GM18517 (cell line): ENCODE measurements at regions not wholly inside any gene's neighbourhood (a gene's known extent, or its start where the extent isn't known, plus 50 kb on each side); places are given as distances from the start of the nearest gene placed in this dataset.

Experiments used
- ATAC-seq: cut with Tn5 transposase; IDR thresholded peaks from one replicate; pipeline ENCODE4 v1.9.1; 2021; ENCODE audit warnings: mild to moderate bottlenecking, moderate library complexity; ENCODE audit not compliant: unreplicated experiment

DNA sequence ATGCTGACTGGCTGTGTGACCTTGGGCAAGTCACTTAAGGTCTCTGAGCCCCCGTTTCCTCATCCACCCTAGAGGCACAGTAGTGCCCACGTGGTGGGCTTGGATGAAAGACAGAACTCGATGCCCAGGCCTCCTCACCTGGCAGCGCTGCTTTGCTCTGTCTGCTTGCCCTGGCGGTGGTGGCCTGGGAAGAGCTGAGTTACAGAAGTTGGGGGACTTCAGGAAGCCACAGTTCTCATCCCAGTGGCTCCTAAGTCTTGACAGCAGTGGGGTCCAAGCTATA lies 171.5 kb upstream of the IER5L start:
- ATAC-seq: no peak

DNA sequence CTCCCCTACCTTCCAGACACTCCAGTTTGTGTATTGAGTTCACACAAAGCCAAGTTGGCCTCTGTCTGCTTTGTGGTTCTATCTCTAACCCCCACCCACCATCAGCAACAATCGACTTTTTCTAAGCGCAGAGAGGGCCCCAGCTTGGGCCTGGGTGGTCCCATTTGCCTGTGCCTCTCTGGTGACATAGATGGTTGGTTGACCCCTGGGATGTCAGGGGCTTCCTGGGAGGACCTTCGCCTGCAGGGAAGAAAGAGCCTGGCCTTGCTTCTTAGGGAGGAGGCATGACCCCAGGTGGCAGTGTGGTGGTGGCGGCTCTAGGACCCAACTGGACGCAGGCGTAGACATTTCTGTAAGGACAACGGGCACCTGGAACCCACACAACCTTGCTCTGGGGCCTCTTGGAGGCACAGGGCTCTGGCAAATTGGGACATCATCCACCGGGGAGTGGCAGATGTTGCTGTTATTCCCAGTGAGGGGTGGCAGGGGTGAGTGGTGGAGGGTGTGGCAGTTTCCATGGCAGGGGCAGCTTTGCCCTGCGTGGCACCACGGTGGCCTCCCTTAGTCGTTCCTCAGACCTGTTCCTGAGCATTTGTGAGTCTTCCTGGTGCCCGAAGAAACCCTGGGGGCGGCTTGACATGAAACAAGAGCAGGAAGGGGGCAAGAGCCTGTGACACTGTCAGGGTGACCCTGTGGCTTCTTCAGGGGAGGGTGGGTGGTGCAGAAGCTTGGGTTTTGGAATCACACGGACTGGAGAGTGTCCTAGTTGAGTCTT lies 171.0 kb upstream of the IER5L start:
- ATAC-seq: no peak

DNA sequence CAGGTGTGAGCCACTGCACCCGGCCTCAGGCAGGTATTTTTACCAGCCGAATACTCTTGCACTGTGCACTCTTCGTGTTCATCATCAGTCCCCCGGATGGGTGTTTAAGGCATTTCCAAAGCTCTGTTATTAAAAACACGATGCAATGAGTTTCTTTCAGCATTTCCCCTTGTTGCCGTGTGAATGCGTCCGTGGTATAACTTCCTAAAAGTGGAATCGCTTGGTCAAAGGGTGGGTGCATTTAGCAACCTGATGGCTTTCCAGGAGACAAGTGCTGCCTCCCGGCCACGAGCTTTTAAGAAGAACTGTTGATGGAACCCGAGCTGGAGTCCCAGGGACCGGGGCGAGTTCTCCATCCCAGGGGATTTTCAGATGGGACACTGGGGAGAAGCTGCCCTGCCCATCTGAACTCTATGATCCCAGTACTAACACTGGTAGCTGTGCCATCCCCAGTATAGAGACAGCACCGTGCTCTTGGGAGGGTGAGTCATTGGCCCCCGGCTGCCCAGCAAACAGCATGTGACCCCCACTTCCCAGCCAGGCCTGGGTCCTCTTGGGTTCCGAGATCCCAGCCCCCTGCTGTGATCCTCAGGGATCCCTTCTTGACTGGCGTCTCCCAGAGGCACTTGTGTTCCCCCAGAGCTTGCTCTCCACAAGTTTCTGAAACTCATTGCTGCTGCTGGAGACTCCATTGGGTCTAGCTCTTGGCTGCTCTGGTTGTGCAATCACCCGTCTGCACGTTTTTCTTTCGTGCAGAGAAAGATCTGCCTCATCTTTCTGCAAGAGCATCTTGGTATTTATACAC lies 169.5 kb upstream of the IER5L start:
- no peak for ATAC-seq

DNA sequence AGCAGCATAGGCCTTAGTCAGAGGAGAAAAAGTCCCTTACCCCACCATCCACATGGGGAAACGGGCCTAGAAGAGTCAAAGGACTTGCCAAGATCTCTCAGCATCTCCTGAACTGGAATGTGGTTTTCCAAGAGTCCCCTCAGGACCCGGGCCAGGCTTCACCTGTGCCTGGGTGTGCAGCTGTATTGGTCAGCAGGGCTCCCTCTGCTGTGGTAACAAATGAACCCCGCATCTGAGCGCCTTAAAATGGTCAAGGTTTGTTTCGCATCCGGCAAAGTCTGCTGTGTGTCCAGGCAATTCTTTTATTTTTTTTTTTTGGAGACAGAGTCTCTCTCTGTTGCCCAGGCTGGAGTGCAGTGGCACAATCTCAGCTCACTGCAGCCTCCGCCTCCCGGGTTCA lies 168.0 kb upstream of the IER5L start:
- ATAC-seq: no peak

DNA sequence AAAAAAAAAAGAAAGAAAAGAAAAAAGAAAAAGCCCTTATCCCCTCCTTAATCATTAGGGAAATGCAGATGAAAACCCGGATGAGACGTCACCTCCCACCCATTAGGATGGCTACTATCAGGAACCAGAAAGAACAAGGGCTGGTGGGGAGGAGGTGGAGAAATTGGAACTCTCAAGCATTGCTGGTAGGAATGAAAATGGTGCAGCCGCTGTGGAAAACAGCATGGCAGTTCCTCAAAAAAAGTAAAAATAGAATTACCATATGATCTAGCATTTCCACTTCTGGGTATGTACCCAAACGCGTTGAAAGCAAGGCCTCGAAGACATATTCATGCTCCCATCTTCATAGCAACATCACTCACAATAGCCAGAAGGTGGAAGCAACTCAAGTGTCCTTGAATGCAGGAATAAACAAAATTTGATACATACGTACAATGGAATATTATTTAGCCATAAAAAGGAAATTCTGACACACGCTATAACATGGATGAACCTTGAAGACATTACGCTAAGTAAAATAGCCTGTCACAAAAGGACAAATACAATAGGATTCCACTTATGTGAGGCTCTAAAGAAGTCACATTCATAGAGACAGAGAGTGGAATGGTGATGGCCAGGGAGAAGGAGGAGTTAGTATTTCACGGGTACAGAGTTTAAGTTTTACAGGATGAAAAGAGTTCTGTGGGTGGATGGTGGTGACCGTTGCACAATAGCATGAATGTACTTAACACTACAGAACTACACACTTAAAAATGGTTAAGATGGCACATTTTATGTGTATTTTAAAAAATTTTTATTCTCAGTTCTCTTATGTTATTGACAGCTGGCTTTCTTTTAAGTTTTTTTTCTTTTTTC lies 166.8 kb upstream of the IER5L start:
- ATAC-seq: no peak

DNA sequence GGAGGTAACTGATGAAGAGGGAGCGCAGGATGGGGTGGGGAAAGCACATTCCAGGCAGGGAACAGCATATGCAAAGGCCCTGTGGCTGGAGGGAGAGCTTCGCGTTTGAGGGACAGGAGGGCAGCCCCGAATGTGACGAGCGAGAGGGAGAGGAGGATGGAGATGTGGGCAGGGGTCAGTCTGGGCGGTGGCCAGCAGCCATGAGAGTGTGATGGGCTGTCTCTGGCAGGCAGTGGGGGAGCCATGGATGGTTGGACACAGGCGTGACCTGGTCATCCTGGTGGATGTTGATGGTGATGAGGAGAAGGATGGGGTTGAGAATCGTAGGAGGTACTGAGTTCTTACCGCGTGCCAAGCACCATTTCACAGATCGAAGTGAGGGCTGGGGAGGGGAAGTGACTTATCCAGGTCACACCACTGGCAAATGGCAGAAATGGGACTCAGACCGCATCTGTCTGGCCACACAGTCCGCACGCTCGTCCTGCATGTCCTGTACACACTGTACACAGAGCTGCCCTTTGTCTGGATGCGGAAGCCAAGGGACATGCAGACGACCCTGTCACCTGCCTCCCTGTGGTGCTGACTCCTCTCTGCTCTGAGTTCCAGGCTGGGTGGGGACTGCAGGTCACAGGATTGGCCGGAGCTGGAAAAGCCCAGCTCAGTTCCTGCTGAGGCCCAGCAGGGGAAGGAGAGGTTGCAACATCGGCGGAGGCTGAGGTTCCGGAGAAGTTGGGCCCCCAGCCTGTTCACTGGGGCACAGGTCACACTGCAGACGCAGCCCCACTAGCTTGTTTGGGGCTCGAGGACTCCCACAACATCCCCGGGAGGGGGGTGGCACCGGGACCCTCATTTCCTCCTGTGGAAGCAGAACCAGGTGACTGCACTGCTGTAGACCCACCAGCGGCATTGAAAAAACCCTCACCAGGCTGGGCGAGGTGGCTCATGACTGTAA lies 165.6 kb upstream of the IER5L start:
- no peak for ATAC-seq

- ATAC-seq: no peak
Observed at GRCh38 chr9:129342591-129343423, 164.7 kb upstream of the IER5L start.

DNA sequence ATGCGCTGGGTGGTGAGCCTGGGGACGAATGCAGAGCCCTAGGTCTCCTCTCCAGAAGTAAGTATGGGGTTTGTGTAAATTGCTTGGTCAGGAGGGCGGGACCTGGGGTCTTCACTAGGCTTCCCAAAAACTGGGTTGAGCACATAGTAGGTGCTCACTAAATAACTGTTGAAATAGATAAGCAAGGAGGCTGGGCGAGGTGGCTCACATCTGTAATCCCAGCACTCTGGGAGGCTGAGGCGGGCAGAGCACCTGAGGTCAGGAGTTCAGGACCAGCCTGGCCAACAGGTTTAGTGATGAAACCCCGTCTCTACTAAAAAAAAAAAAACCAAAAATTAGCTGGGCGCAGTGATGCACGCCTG lies 163.9 kb upstream of the IER5L start:
- no peak for ATAC-seq

GRCh38 chr9:129341171-129341986 lies 163.3 kb upstream of the IER5L start:
- no peak for ATAC-seq

GRCh38 chr9:129340427-129341170 lies 162.5 kb upstream of the IER5L start:
- no peak for ATAC-seq

GRCh38 chr9:129339539-129340157 lies 161.6 kb upstream of the IER5L start:
- ATAC-seq: no peak

- ATAC-seq: no peak
Observed at GRCh38 chr9:129338724-129339430, 160.8 kb upstream of the IER5L start.

DNA sequence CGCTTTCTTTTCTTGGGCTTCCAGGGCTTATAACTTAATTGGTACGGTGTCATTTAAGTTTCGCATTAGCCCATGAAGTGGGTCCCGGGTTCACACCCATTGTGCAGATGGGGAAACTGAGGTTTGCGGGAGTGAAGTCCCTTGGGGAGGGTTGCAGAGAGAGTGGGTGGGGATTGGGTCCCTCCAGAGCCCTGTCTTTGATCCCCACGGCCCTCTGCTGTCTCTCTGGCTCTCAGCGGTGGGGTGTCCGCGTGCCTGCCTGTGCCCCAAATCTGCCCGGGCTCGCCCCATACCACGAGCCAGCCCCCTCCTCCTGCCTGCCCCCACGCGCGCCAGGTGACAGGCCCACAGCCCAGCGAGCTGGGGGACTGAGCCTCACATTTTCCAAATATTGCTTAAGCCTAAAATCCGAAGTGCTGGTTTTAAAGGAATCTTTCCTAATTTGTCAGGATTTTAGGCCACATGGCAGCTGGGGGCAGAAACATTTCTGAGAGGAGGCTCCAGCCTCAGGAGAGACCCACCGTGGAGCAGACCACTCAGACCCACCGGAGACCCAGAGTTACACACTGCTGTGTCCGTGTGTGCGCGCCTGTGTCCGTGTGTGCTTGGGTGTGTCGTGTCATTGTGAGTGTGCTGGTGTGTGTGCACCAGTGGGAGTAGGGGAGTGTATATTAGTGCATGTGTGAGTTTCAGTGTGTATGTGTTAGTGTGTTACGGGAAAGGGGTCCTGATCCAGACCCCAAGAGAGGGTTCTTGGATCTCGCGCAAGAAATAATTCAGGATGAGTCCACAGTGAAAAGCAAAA lies 159.5 kb upstream of the IER5L start:
- no peak for ATAC-seq

GRCh38 chr9:129336601-129337331 lies 158.7 kb upstream of the IER5L start:
- ATAC-seq: no peak

DNA sequence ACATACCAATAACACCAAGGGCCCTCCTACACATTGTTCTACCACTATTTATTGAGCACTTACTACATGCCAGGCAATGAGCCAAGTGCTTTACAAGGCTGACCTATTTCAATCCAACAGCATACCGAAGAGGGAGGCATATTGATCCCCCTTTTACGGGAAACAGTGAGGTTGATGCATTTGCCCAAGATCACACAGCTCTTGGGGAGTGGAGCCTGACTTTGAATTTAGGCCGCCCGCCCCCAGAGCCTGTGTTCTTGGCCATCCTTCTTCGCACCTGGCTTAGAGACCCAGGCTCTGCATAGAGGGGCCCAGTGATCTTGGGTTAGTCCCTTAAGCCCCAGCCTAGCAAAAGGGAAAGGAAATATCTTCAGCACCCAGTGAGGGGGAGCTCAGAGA lies 158.1 kb upstream of the IER5L start:
- ATAC-seq: no peak
